ENCODE measurements at regions not wholly inside any gene's neighbourhood (a gene's known extent, or its start where the extent isn't known, plus 50 kb on each side); places are given as distances from the start of the nearest gene placed in this dataset.
A peak's percentile ranks its signal among the peaks of the same experiment; 100 is the strongest.

GRCh38 chr6:30832864-30833263, 51.5 kb upstream of the DDR1 start:
- DNase-seq (no peak), ATAC-seq (no peak)
- H3K4me3 Mint-ChIP-seq, result peak overlapping the region in 5 of 10 donors; percentile 15 to 63 (median 36)
- Histone ChIP-seq H3K36me3 (ENCODE audit: control insufficient read depth in 2 of 3, insufficient read depth in 3 of 3, low read length in 3 of 3) (peaks cover 0 to 2% (median 0%) of the 10 kb centered on the region in 3 experiments), H3K4me3 (ENCODE audit: low read length) (no peak overlapping the region), H3K9me3 (ENCODE audit: control insufficient read depth in 2 of 3, low read length in 3 of 3) (no peaks in the 10 kb centered on the region), H3K27me3 (ENCODE audit: control insufficient read depth in 2 of 2, insufficient read depth in 2 of 2, low read length in 2 of 2) (no peaks in the 10 kb centered on the region), H3K27ac (ENCODE audit: low read depth, low read length) (no peak overlapping the region), H3K4me1 (ENCODE audit: control insufficient read depth in 2 of 2, insufficient read depth in 2 of 2, low read length in 2 of 2) (peaks cover 29 to 41% of the 10 kb centered on the region in 2 donors)
- CTCF ChIA-PET, result interaction anchor here (0.6 to 14.8 kb wide), 4 partner anchors 11 to 48 kb away, joined by 3 to 172 read pairs (median 9); partner anchors contain the start of gene DDR1
- no peaks in the 10 kb centered on the region for H3K27me3 Mint-ChIP-seq
- peak overlapping the region; percentile 37 to 93 (median 44) for H3K27ac Mint-ChIP-seq
- H3K36me3 Mint-ChIP-seq, result peaks cover 4 to 10% (median 5%) of the 10 kb centered on the region in 5 donors
- no peaks in the 10 kb centered on the region for H3K9me3 Mint-ChIP-seq
- POLR2A ChIA-PET, result interaction anchor here (0.6 to 1.9 kb wide), 4 partner anchors 11 to 50 kb away, joined by 3 to 5 read pairs (median 4); no protein-coding TSS in a partner anchor
- peaks cover 49 to 75% (median 72%) of the 10 kb centered on the region in 7 donors for H3K4me1 Mint-ChIP-seq
- intact Hi-C loops (cut with micrococcal nuclease), result loop anchor here in 1 of 2 donors (5.0 kb wide), 1 partner anchor 151 kb away; no protein-coding TSS in a partner anchor

- Mint-ChIP-seq H3K4me1 (peaks cover 62 to 92% (median 85%) of the 10 kb centered on the region in 7 donors), H3K27me3 (no peaks in the 10 kb centered on the region), H3K36me3 (peaks cover 4 to 19% (median 5%) of the 10 kb centered on the region in 5 donors), H3K27ac (peak overlapping the region; percentile 75 to 99 (median 97)), H3K9me3 (no peaks in the 10 kb centered on the region), H3K4me3 (peak overlapping the region; percentile 89 to 100 (median 96))
- no peaks in the 10 kb centered on the region for H3K9me3 ChIP-seq (ENCODE audit: control insufficient read depth in 2 of 3, low read length in 3 of 3)
- H3K27ac ChIP-seq (ENCODE audit: low read depth, low read length), result peak overlapping the region; percentile 84
- peaks cover 42 to 50% of the 10 kb centered on the region in 2 donors for H3K4me1 ChIP-seq (ENCODE audit: control insufficient read depth in 2 of 2, insufficient read depth in 2 of 2, low read length in 2 of 2)
- CTCF ChIA-PET, result interaction anchor here (0.6 to 14.8 kb wide), 14 partner anchors 9 to 1363 kb away, joined by 3 to 172 read pairs (median 4); partner anchors contain the start of genes DDR1, PSORS1C1 and VARS2
- H3K27me3 ChIP-seq (ENCODE audit: control insufficient read depth in 2 of 2, insufficient read depth in 2 of 2, low read length in 2 of 2), result no peaks in the 10 kb centered on the region
- peaks cover 0 to 11% (median 0%) of the 10 kb centered on the region in 3 experiments for H3K36me3 ChIP-seq (ENCODE audit: control insufficient read depth in 2 of 3, insufficient read depth in 3 of 3, low read length in 3 of 3)
- POLR2A ChIA-PET, result interaction anchor here (0.5 to 2.9 kb wide), 21 partner anchors 8 to 835 kb away, joined by 3 to 20 read pairs (median 3); partner anchors contain the start of genes DDR1, IER3 and VARS2
- peak in 3 of 9 donors; percentile 14 to 31 (median 19) for DNase-seq
- H3K4me3 ChIP-seq (ENCODE audit: low read length), result peak overlapping the region; percentile 80
- ATAC-seq, result peak; percentile 54
- intact Hi-C loops (cut with micrococcal nuclease), result loop anchor here (2.0 to 5.0 kb wide), 2 partner anchors 78 to 148 kb away; partner anchors contain the start of gene GTF2H4 (in 1 of the 2)
Measured at GRCh38 chr6:30830438-30830837, 53.9 kb upstream of the DDR1 start.

- ATAC-seq, result no peak
- no peaks in the 10 kb centered on the region for H3K9me3 ChIP-seq (ENCODE audit: control insufficient read depth in 2 of 3, low read length in 3 of 3)
- peaks cover 42 to 43% of the 10 kb centered on the region in 2 donors for H3K4me1 ChIP-seq (ENCODE audit: control insufficient read depth in 2 of 2, insufficient read depth in 2 of 2, low read length in 2 of 2)
- Mint-ChIP-seq H3K27me3 (no peaks in the 10 kb centered on the region), H3K36me3 (peaks cover 5 to 20% (median 6%) of the 10 kb centered on the region in 5 donors), H3K27ac (peak overlapping the region; percentile 75 to 99 (median 97)), H3K9me3 (no peaks in the 10 kb centered on the region), H3K4me1 (peaks cover 57 to 92% (median 85%) of the 10 kb centered on the region in 7 donors), H3K4me3 (peak overlapping the region; percentile 89 to 100 (median 96))
- peak overlapping the region; percentile 80 for H3K4me3 ChIP-seq (ENCODE audit: low read length)
- POLR2A ChIA-PET, result interaction anchor here (0.5 to 2.9 kb wide), 23 partner anchors 9 to 835 kb away, joined by 3 to 20 read pairs (median 3); partner anchors contain the start of genes DDR1, IER3 and VARS2
- intact Hi-C loops (cut with micrococcal nuclease), result loop anchor here (2.0 to 5.0 kb wide), 6 partner anchors 61 to 257 kb away; partner anchors contain the start of genes FLOT1 (in 1 of the 2) and GTF2H4 (in 1 of the 2)
- H3K36me3 ChIP-seq (ENCODE audit: control insufficient read depth in 2 of 3, insufficient read depth in 3 of 3, low read length in 3 of 3), result peaks cover 0 to 11% (median 0%) of the 10 kb centered on the region in 3 experiments
- H3K27ac ChIP-seq (ENCODE audit: low read depth, low read length), result peak overlapping the region; percentile 84
- CTCF ChIA-PET, result interaction anchor here (0.5 to 14.8 kb wide), 23 partner anchors 8 to 1363 kb away, joined by 3 to 172 read pairs (median 4); partner anchors contain the start of genes DDR1, PSORS1C1 and VARS2
- DNase-seq, result peak in 1 of 9 donors; percentile 19
- no peaks in the 10 kb centered on the region for H3K27me3 ChIP-seq (ENCODE audit: control insufficient read depth in 2 of 2, insufficient read depth in 2 of 2, low read length in 2 of 2)
Measured at GRCh38 chr6:30829639-30830255, 54.6 kb upstream of the DDR1 start.

- Histone ChIP-seq H3K4me1 (ENCODE audit: control insufficient read depth in 2 of 2, insufficient read depth in 2 of 2, low read length in 2 of 2) (peaks cover 37 to 45% of the 10 kb centered on the region in 2 donors), H3K27ac (ENCODE audit: low read depth, low read length) (peak overlapping the region; percentile 84), H3K4me3 (ENCODE audit: low read length) (peak overlapping the region; percentile 80), H3K9me3 (ENCODE audit: control insufficient read depth in 2 of 3, low read length in 3 of 3) (no peaks in the 10 kb centered on the region), H3K36me3 (ENCODE audit: control insufficient read depth in 2 of 3, insufficient read depth in 3 of 3, low read length in 3 of 3) (peaks cover 0 to 17% (median 0%) of the 10 kb centered on the region in 3 experiments), H3K27me3 (ENCODE audit: control insufficient read depth in 2 of 2, insufficient read depth in 2 of 2, low read length in 2 of 2) (no peaks in the 10 kb centered on the region)
- no peak for ATAC-seq
- intact Hi-C loops (cut with micrococcal nuclease), result loop anchor here (2.0 to 5.0 kb wide), 5 partner anchors 60 to 258 kb away; partner anchors contain the start of gene FLOT1 (in 1 of the 2)
- ChIA-PET CTCF (interaction anchor here (0.8 to 14.8 kb wide), 23 partner anchors 8 to 265 kb away, joined by 3 to 172 read pairs (median 4); partner anchors contain the start of genes DDR1 and VARS2), POLR2A (interaction anchor here (0.7 to 2.9 kb wide), 14 partner anchors 10 to 261 kb away, joined by 3 to 20 read pairs (median 6); partner anchors contain the start of genes DDR1 and VARS2)
- peaks cover 51 to 92% (median 85%) of the 10 kb centered on the region in 7 donors for H3K4me1 Mint-ChIP-seq
- H3K27ac Mint-ChIP-seq, result peak overlapping the region; percentile 82 to 99 (median 96)
- H3K36me3 Mint-ChIP-seq, result peaks cover 5 to 26% (median 12%) of the 10 kb centered on the region in 5 donors
- H3K9me3 Mint-ChIP-seq, result no peaks in the 10 kb centered on the region
- peak overlapping the region; percentile 89 to 100 (median 96) for H3K4me3 Mint-ChIP-seq
- no peak for DNase-seq
- no peaks in the 10 kb centered on the region for H3K27me3 Mint-ChIP-seq
Measured at GRCh38 chr6:30829033-30829432, 55.3 kb upstream of the DDR1 start.

- Mint-ChIP-seq H3K4me3 (peak overlapping the region; percentile 89 to 100 (median 96)), H3K27ac (peak overlapping the region; percentile 82 to 99 (median 96)), H3K36me3 (peaks cover 5 to 29% (median 16%) of the 10 kb centered on the region in 5 donors), H3K4me1 (peaks cover 51 to 92% (median 87%) of the 10 kb centered on the region in 7 donors), H3K9me3 (no peaks in the 10 kb centered on the region), H3K27me3 (no peaks in the 10 kb centered on the region)
- CTCF ChIA-PET, result interaction anchor here (0.5 to 14.8 kb wide), 29 partner anchors 8 to 265 kb away, joined by 3 to 172 read pairs (median 4); partner anchors contain the start of genes DDR1, IER3 and VARS2
- DNase-seq (peak; percentile 66 to 86 (median 79)), ATAC-seq (peak; percentile 92)
- POLR2A ChIA-PET, result interaction anchor here (0.7 to 2.9 kb wide), 11 partner anchors 9 to 259 kb away, joined by 3 to 20 read pairs (median 5); partner anchors contain the start of genes DDR1 and VARS2
- intact Hi-C loops (cut with micrococcal nuclease), result loop anchor here (1.0 to 5.0 kb wide), 10 partner anchors 49 to 259 kb away; partner anchors contain the start of genes FLOT1 (in 1 of the 2) and IER3 (in 1 of the 2)
- Histone ChIP-seq H3K4me1 (ENCODE audit: control insufficient read depth in 2 of 2, insufficient read depth in 2 of 2, low read length in 2 of 2) (peaks cover 36 to 45% of the 10 kb centered on the region in 2 donors), H3K36me3 (ENCODE audit: control insufficient read depth in 2 of 3, insufficient read depth in 3 of 3, low read length in 3 of 3) (peaks cover 0 to 22% (median 0%) of the 10 kb centered on the region in 3 experiments), H3K4me3 (ENCODE audit: low read length) (peak overlapping the region; percentile 80), H3K9me3 (ENCODE audit: control insufficient read depth in 2 of 3, low read length in 3 of 3) (no peaks in the 10 kb centered on the region), H3K27ac (ENCODE audit: low read depth, low read length) (peak overlapping the region; percentile 84), H3K27me3 (ENCODE audit: control insufficient read depth in 2 of 2, insufficient read depth in 2 of 2, low read length in 2 of 2) (no peaks in the 10 kb centered on the region)
Measured at GRCh38 chr6:30828027-30828962, 56.0 kb upstream of the DDR1 start.
